HCT116 (cell line): ENCODE measurements at regions not wholly inside any gene's neighbourhood (a gene's known extent, or its start where the extent isn't known, plus 50 kb on each side); places are given as distances from the start of the nearest gene placed in this dataset.

Source experiments
- ATAC-seq: fragments of 200-7000 bp; cut with Tn5 transposase; 2 replicates; pipeline ENCODE4 v1.9.1; 2020; ENCODE audit warnings: mild to moderate bottlenecking, moderate library complexity
- BruUV-seq: library from RNA; stranded (reverse); fragments of 400-500 nt; replicated peaks from 2 replicates; lab custom pipeline; 2021; lab: Mats Ljungman, UMichigan
- CTCF ChIA-PET: fragments of 300-600 bp; sonication (Branson Sonifier 250); formaldehyde crosslinking; loops from one replicate; lab custom pipeline; 2021; ENCODE audit warnings: antibody characterized with exemption; lab: Charles Lee
- POLR2A ChIA-PET: fragments of 300-600, 350-600 bp; sonication (Branson Sonifier 250); formaldehyde crosslinking; loops from one replicate; lab custom pipeline; 2021; ENCODE audit warnings: antibody characterized with exemption; lab: Charles Lee
- RAD21 ChIA-PET, 2 experiments: fragments of 300-600 bp; sonication (Branson Sonifier 250); formaldehyde crosslinking; loops; one replicate each; lab custom pipeline; 2023; ENCODE audit warnings: low total read pairs in 2 of 2; ENCODE audit not compliant: uncharacterized antibody in 2 of 2, unreplicated experiment in 2 of 2, low non-redundant PET in 1 of 2; lab: Charles Lee
- DNase-seq: peaks from one replicate; pipeline ENCODE4 v3.0.0-alpha.2; 2010; ENCODE audit warnings: low read depth, low spot score
- H2AFZ ChIP-seq: fragments of 200-600 bp; shearing (Covaris generic), sonication (generic); 2 replicates; pipeline ENCODE4 v1.6.1; 2017; ENCODE audit warnings: low read depth, mixed run types, mixed read lengths, antibody characterized with exemption, low read length; ENCODE audit not compliant: poor library complexity, severe bottlenecking
- H3K27ac ChIP-seq: 2 replicates; pipeline ENCODE4 v1.5.1; 2012; ENCODE audit warnings: low read depth, low read length
- H3K27me3 ChIP-seq: fragments of 200-600 bp; sonication (generic); 2 replicates; pipeline ENCODE4 v1.6.1; 2016; ENCODE audit warnings: mixed run types, low read length, mixed read lengths; ENCODE audit not compliant: insufficient read depth
- H3K36me3 ChIP-seq, 2 experiments: fragments of 200-500 bp in 1 of 2; fragments of 200-600 bp in 1 of 2; sonication (Bioruptor generic) in 1 of 2; sonication (generic) in 1 of 2; 2 replicates each; pipeline versions ENCODE4 v1.5.1 to v1.6.1; 2014 to 2016; ENCODE audit warnings: low read length in 2 of 2, inconsistent platforms in 1 of 2, mixed read lengths in 1 of 2, mixed run types in 1 of 2; ENCODE audit not compliant: insufficient read depth in 2 of 2, control insufficient read depth in 1 of 2
- H3K4me1 ChIP-seq, 2 experiments: fragments of 200-600 bp in 1 of 2; sonication (generic) in 1 of 2; 2 replicates each; pipeline versions ENCODE4 v1.5.1 to v1.6.1; 2012 to 2017; ENCODE audit warnings: low read length in 2 of 2, inconsistent platforms in 1 of 2, mild to moderate bottlenecking in 1 of 2, mixed read lengths in 1 of 2, mixed run types in 1 of 2, moderate library complexity in 1 of 2; ENCODE audit not compliant: insufficient read depth in 2 of 2, control insufficient read depth in 1 of 2
- H3K4me2 ChIP-seq: fragments of 200-600 bp; sonication (generic); 2 replicates; pipeline ENCODE4 v1.6.1; 2017; ENCODE audit warnings: mixed run types, low read length, mixed read lengths
- H3K4me3 ChIP-seq, 2 experiments: fragments of 200-600 bp in 1 of 2; sonication (generic) in 1 of 2; replicated peaks in 1 of 2; 2 replicates each; pipeline ENCODE4 v1.5.1; 2011 to 2016; ENCODE audit warnings: low read length in 2 of 2, control low read depth in 1 of 2, low read depth in 1 of 2, mild to moderate bottlenecking in 1 of 2, mixed read lengths in 1 of 2, mixed run types in 1 of 2
- H3K79me2 ChIP-seq: fragments of 200-600 bp; sonication (generic); 2 replicates; pipeline ENCODE4 v1.6.1; 2017; ENCODE audit warnings: mild to moderate bottlenecking, mixed run types, low read length, moderate library complexity, mixed read lengths; ENCODE audit not compliant: insufficient read depth
- H3K9ac ChIP-seq: fragments of 200-600 bp; sonication (generic); 2 replicates; pipeline ENCODE4 v1.6.1; 2016; ENCODE audit warnings: low read length, mixed read lengths
- H3K9me2 ChIP-seq: fragments of 200-600 bp; sonication (generic), shearing (Covaris generic); 2 replicates; pipeline ENCODE4 v1.6.1; 2017; ENCODE audit warnings: mixed run types, mild to moderate bottlenecking, moderate library complexity; ENCODE audit not compliant: insufficient read depth
- H3K9me3 ChIP-seq, 2 experiments: fragments of 200-500 bp in 1 of 2; fragments of 200-600 bp in 1 of 2; sonication (Bioruptor generic) in 1 of 2; sonication (generic) in 1 of 2; 2 replicates each; pipeline ENCODE4 v1.6.1; 2014 to 2017; ENCODE audit warnings: low read length in 2 of 2, mixed read lengths in 2 of 2, inconsistent platforms in 1 of 2, low read depth in 1 of 2, mild to moderate bottlenecking in 1 of 2, mixed run types in 1 of 2, moderate library complexity in 1 of 2; ENCODE audit not compliant: control insufficient read depth in 1 of 2, insufficient read depth in 1 of 2
- H4K20me1 ChIP-seq: fragments of 200-600 bp; sonication (generic), shearing (Covaris generic); 2 replicates; pipeline ENCODE4 v1.6.1; 2017; ENCODE audit warnings: mixed run types, mild to moderate bottlenecking, moderate library complexity; ENCODE audit not compliant: insufficient read depth
- CBX3 ChIP-seq: IDR thresholded peaks from 2 replicates; pipeline ENCODE4 v1.6.1; 2012; ENCODE audit warnings: low read depth
- CEBPB ChIP-seq: IDR thresholded peaks from 2 replicates; pipeline ENCODE4 v1.6.1; 2012; ENCODE audit warnings: low read depth
- EGR1 ChIP-seq: IDR thresholded peaks from 2 replicates; pipeline ENCODE4 v1.6.1; 2012; ENCODE audit warnings: low read depth
- ELF1 ChIP-seq: IDR thresholded peaks from 2 replicates; pipeline ENCODE4 v1.6.1; 2012; ENCODE audit warnings: low read depth, borderline replicate concordance
- EZH2 ChIP-seq: fragments of 200-600 bp; sonication (generic); IDR thresholded peaks from 2 replicates; pipeline ENCODE4 v1.6.1; 2017; ENCODE audit warnings: antibody characterized with exemption, mixed run types
- EZH2phosphoT487 ChIP-seq: fragments of 200-600 bp; IDR thresholded peaks from 2 replicates; pipeline ENCODE4 v1.6.1; 2018; ENCODE audit warnings: antibody characterized with exemption, borderline replicate concordance
- FOSL1 ChIP-seq: IDR thresholded peaks from 2 replicates; pipeline ENCODE4 v1.6.1; 2012; ENCODE audit warnings: low read depth
- JUND ChIP-seq: IDR thresholded peaks from 2 replicates; pipeline ENCODE4 v1.6.1; 2012
- POLR2A ChIP-seq: IDR thresholded peaks from 2 replicates; pipeline ENCODE4 v1.7.0; 2011; ENCODE audit warnings: borderline replicate concordance; ENCODE audit not compliant: insufficient read depth, insufficient read length; ENCODE audit errors: extremely low read depth
- RAD21 ChIP-seq: IDR thresholded peaks from 2 replicates; pipeline ENCODE4 v1.6.1; 2012; ENCODE audit warnings: low read depth, mild to moderate bottlenecking
- SIN3A ChIP-seq: IDR thresholded peaks from 2 replicates; pipeline ENCODE4 v1.6.1; 2012; ENCODE audit warnings: low read depth
- SRF ChIP-seq: IDR thresholded peaks from 2 replicates; pipeline ENCODE4 v1.6.1; 2012; ENCODE audit warnings: low read depth
- YY1 ChIP-seq: IDR thresholded peaks from 2 replicates; pipeline ENCODE4 v1.6.1; 2011; ENCODE audit warnings: low read length, low read depth, moderate library complexity, mild to moderate bottlenecking; ENCODE audit not compliant: insufficient replicate concordance; ENCODE audit errors: extremely low read depth
- ZFX ChIP-seq: fragments of 450-650 bp; IDR thresholded peaks from 2 replicates; pipeline ENCODE4 v1.6.1; 2017
- ZNF274 ChIP-seq: fragments of 200-500 bp; sonication (Bioruptor generic); IDR thresholded peaks from 2 replicates; pipeline ENCODE4 v1.6.1; 2014; ENCODE audit warnings: mild to moderate bottlenecking, low read depth, low read length, inconsistent platforms
- intact Hi-C: fragments of 100-400 bp; cut with micrococcal nuclease; formaldehyde crosslinking; loops from 2 replicates; pipeline ENCODE4 v1.10.0; 2022
- TF ChIP-seq, protein P1 (sequence below): IDR thresholded peaks from 2 replicates; pipeline ENCODE4 v1.6.1; 2012; ENCODE audit warnings: low read depth
- TF ChIP-seq, protein P2 (sequence below): IDR thresholded peaks from 2 replicates; pipeline ENCODE4 v1.6.1; 2012
- TF ChIP-seq, protein P3 (sequence below), 3 experiments: fragments of 200-600 bp in 1 of 3; sonication (generic) in 1 of 3; IDR thresholded peaks in 2 of 3; conservative IDR thresholded peaks in 1 of 3; 2 replicates each; pipeline ENCODE4 v1.5.1; 2012 to 2017; ENCODE audit warnings: low read depth in 2 of 3, low read length in 2 of 3, antibody characterized with exemption in 1 of 3, borderline replicate concordance in 1 of 3, control low read depth in 1 of 3, mild to moderate bottlenecking in 1 of 3, mixed read lengths in 1 of 3, mixed run types in 1 of 3, moderate library complexity in 1 of 3; ENCODE audit not compliant: insufficient read depth in 1 of 3
- TF ChIP-seq, protein P4 (sequence below): IDR thresholded peaks from 2 replicates; pipeline ENCODE4 v1.6.1; 2011; ENCODE audit warnings: mild to moderate bottlenecking, low read length, moderate library complexity; ENCODE audit not compliant: insufficient replicate concordance; ENCODE audit errors: extremely low read depth

DNA sequence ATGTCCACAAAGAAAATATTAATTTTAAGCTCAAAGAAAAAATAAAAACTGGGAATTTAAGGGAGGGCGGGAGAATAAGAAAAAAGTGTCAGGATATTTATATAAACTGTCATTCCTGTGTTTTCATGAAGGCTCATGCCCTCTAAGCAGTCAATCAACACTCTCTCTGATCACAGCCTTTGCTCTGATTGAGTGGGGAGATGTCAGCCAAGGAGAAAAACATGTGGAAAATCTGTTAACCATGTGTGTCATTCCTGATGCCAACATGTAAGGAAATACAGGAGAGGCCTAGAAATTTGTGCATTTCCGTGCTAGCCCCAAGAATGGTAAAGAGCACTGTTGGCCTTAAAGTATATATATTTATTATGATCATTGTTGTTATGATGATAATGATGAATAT is 137.9 kb upstream of the IRX5 start:
- CTCF ChIA-PET: no interaction called here
- ATAC-seq: no peak

More for the DNA sequence above, 137.9 kb upstream of the IRX5 start:
- BruUV-seq: no TSS peak
- POLR2A ChIA-PET: no interaction called here
- DNase-seq: no peak
- H3K4me3 ChIP-seq: no peak overlapping the region
- H3K27me3 ChIP-seq: peaks cover 3% of the 10 kb centered on the region; the same call in 1 of the 2 replicates
- no peaks in the 10 kb centered on the region for H3K79me2 ChIP-seq
- no peak overlapping the region for H3K4me2 ChIP-seq
- H3K4me1 ChIP-seq: no peaks in the 10 kb centered on the region
- no peak overlapping the region for H3K9ac ChIP-seq
- H3K9me3 ChIP-seq: no peaks in the 10 kb centered on the region
- no peak overlapping the region for H2AFZ ChIP-seq
- H3K27ac ChIP-seq: no peak overlapping the region
- no peaks in the 10 kb centered on the region for H3K36me3 ChIP-seq
- intact Hi-C loops: loop anchor here (2.0 kb wide), 1 partner anchor 58 kb away; no protein-coding TSS in a partner anchor
- H4K20me1 ChIP-seq: no peaks in the 10 kb centered on the region
- RAD21 ChIA-PET: no interaction called here
- H3K9me2 ChIP-seq: no peaks in the 10 kb centered on the region
- TF ChIP-seq CEBPB (no peak), JUND (no peak), POLR2A (no peak), SRF (no peak), EZH2 (no peak), FOSL1 (no peak), SIN3A (no peak), RAD21 (no peak), ZNF274 (no peak), YY1 (no peak), ELF1 (no peak), EZH2phosphoT487 (no peak), ZFX (no peak), CBX3 (no peak), EGR1 (no peak)
- TF ChIP-seq, protein P1, sequence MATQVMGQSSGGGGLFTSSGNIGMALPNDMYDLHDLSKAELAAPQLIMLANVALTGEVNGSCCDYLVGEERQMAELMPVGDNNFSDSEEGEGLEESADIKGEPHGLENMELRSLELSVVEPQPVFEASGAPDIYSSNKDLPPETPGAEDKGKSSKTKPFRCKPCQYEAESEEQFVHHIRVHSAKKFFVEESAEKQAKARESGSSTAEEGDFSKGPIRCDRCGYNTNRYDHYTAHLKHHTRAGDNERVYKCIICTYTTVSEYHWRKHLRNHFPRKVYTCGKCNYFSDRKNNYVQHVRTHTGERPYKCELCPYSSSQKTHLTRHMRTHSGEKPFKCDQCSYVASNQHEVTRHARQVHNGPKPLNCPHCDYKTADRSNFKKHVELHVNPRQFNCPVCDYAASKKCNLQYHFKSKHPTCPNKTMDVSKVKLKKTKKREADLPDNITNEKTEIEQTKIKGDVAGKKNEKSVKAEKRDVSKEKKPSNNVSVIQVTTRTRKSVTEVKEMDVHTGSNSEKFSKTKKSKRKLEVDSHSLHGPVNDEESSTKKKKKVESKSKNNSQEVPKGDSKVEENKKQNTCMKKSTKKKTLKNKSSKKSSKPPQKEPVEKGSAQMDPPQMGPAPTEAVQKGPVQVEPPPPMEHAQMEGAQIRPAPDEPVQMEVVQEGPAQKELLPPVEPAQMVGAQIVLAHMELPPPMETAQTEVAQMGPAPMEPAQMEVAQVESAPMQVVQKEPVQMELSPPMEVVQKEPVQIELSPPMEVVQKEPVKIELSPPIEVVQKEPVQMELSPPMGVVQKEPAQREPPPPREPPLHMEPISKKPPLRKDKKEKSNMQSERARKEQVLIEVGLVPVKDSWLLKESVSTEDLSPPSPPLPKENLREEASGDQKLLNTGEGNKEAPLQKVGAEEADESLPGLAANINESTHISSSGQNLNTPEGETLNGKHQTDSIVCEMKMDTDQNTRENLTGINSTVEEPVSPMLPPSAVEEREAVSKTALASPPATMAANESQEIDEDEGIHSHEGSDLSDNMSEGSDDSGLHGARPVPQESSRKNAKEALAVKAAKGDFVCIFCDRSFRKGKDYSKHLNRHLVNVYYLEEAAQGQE: no peak
- TF ChIP-seq, protein P2, sequence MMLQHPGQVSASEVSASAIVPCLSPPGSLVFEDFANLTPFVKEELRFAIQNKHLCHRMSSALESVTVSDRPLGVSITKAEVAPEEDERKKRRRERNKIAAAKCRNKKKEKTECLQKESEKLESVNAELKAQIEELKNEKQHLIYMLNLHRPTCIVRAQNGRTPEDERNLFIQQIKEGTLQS: no peak
- TF ChIP-seq, protein P3, sequence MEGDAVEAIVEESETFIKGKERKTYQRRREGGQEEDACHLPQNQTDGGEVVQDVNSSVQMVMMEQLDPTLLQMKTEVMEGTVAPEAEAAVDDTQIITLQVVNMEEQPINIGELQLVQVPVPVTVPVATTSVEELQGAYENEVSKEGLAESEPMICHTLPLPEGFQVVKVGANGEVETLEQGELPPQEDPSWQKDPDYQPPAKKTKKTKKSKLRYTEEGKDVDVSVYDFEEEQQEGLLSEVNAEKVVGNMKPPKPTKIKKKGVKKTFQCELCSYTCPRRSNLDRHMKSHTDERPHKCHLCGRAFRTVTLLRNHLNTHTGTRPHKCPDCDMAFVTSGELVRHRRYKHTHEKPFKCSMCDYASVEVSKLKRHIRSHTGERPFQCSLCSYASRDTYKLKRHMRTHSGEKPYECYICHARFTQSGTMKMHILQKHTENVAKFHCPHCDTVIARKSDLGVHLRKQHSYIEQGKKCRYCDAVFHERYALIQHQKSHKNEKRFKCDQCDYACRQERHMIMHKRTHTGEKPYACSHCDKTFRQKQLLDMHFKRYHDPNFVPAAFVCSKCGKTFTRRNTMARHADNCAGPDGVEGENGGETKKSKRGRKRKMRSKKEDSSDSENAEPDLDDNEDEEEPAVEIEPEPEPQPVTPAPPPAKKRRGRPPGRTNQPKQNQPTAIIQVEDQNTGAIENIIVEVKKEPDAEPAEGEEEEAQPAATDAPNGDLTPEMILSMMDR (IDR thresholded peaks at IDR 0.05 in 2 of 3, conservative IDR thresholded peaks at IDR 0.05 in 1 of 3; ENCODE audit: borderline replicate concordance in 1 of 3, insufficient read depth in 1 of 3, low read depth in 2 of 3, low read length in 2 of 3): no peak
- TF ChIP-seq, protein P4, sequence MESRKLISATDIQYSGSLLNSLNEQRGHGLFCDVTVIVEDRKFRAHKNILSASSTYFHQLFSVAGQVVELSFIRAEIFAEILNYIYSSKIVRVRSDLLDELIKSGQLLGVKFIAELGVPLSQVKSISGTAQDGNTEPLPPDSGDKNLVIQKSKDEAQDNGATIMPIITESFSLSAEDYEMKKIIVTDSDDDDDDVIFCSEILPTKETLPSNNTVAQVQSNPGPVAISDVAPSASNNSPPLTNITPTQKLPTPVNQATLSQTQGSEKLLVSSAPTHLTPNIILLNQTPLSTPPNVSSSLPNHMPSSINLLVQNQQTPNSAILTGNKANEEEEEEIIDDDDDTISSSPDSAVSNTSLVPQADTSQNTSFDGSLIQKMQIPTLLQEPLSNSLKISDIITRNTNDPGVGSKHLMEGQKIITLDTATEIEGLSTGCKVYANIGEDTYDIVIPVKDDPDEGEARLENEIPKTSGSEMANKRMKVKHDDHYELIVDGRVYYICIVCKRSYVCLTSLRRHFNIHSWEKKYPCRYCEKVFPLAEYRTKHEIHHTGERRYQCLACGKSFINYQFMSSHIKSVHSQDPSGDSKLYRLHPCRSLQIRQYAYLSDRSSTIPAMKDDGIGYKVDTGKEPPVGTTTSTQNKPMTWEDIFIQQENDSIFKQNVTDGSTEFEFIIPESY: no peak
